Mesenchymal stem cell (in vitro differentiated cells and primary cell): ENCODE measurements at regions not wholly inside any gene's neighbourhood (a gene's known extent, or its start where the extent isn't known, plus 50 kb on each side); places are given as distances from the start of the nearest gene placed in this dataset.

Source experiments
- DNase-seq: peaks from one replicate; pipeline ENCODE4 v3.0.0-alpha.2; 2013
- H2AFZ ChIP-seq: one replicate; pipeline ENCODE4 v1.6.1; 2013; ENCODE audit warnings: low read depth, mild to moderate bottlenecking, control low read depth, inconsistent platforms, low read length, moderate library complexity
- H2AK5ac ChIP-seq: 2 replicates; pipeline ENCODE4 v1.6.1; 2013; ENCODE audit warnings: low read length, moderate library complexity, mild to moderate bottlenecking, inconsistent platforms; ENCODE audit not compliant: severe bottlenecking
- H2BK120ac ChIP-seq: one replicate; pipeline ENCODE4 v1.6.1; 2013; ENCODE audit warnings: low read depth, mild to moderate bottlenecking, inconsistent platforms, low read length, moderate library complexity
- H2BK12ac ChIP-seq, 2 experiments: one replicate each; pipeline ENCODE4 v1.6.1; 2013; ENCODE audit warnings: inconsistent platforms in 2 of 2, low read length in 2 of 2, mild to moderate bottlenecking in 2 of 2, moderate library complexity in 2 of 2, control low read depth in 1 of 2
- H2BK15ac ChIP-seq: one replicate; pipeline ENCODE4 v1.6.1; 2013; ENCODE audit warnings: mild to moderate bottlenecking, low read depth, inconsistent platforms; ENCODE audit not compliant: poor library complexity, severe bottlenecking
- H2BK5ac ChIP-seq: 2 replicates; pipeline ENCODE4 v1.6.1; 2013; ENCODE audit warnings: low read depth, mild to moderate bottlenecking, low read length, control low read depth, inconsistent platforms; ENCODE audit not compliant: poor library complexity, severe bottlenecking
- H3K14ac ChIP-seq, 2 experiments: one replicate each; pipeline ENCODE4 v1.6.1; 2013; ENCODE audit warnings: inconsistent platforms in 2 of 2, low read length in 2 of 2, control low read depth in 1 of 2, mild to moderate bottlenecking in 1 of 2, moderate library complexity in 1 of 2
- H3K18ac ChIP-seq, 2 experiments: one replicate each; pipeline ENCODE4 v1.6.1; 2013; ENCODE audit warnings: inconsistent platforms in 2 of 2, low read length in 2 of 2, control low read depth in 1 of 2, low read depth in 1 of 2, mild to moderate bottlenecking in 1 of 2
- H3K23ac ChIP-seq, 2 experiments: one replicate each; pipeline ENCODE4 v1.6.1; 2013; ENCODE audit warnings: inconsistent platforms in 2 of 2, low read length in 2 of 2, mild to moderate bottlenecking in 2 of 2, moderate library complexity in 2 of 2, control low read depth in 1 of 2
- H3K27ac ChIP-seq: 2 replicates; pipeline ENCODE4 v1.5.1; 2013; ENCODE audit warnings: mild to moderate bottlenecking, moderate library complexity, low read length, control low read depth, inconsistent platforms; ENCODE audit not compliant: poor library complexity, severe bottlenecking
- H3K27me3 ChIP-seq, 2 experiments: 2 replicates each; pipeline versions ENCODE4 v1.6.1 to v1.7.0; 2013; ENCODE audit warnings: low read length in 2 of 2, mild to moderate bottlenecking in 2 of 2, moderate library complexity in 2 of 2, control low read depth in 1 of 2, inconsistent platforms in 1 of 2; ENCODE audit not compliant: control insufficient read depth in 1 of 2, insufficient read depth in 1 of 2
- H3K36me3 ChIP-seq, 2 experiments: 2 replicates each; pipeline versions ENCODE4 v1.6.1 to v1.7.0; 2013; ENCODE audit warnings: low read length in 2 of 2, control low read depth in 1 of 2, inconsistent platforms in 1 of 2, low read depth in 1 of 2, mild to moderate bottlenecking in 1 of 2; ENCODE audit not compliant: insufficient read depth in 2 of 2, control insufficient read depth in 1 of 2
- H3K4ac ChIP-seq, 2 experiments: one replicate each; pipeline ENCODE4 v1.6.1; 2013; ENCODE audit warnings: inconsistent platforms in 2 of 2, low read length in 2 of 2, mild to moderate bottlenecking in 2 of 2, moderate library complexity in 2 of 2, control low read depth in 1 of 2, low read depth in 1 of 2
- H3K4me1 ChIP-seq: 2 replicates; pipeline ENCODE4 v1.6.1; 2013; ENCODE audit warnings: low read depth, low read length, control low read depth; ENCODE audit not compliant: control insufficient read depth, insufficient read depth
- H3K4me2 ChIP-seq: 2 replicates; pipeline ENCODE4 v1.6.1; 2013; ENCODE audit warnings: low read length, mild to moderate bottlenecking, inconsistent platforms; ENCODE audit not compliant: poor library complexity, severe bottlenecking
- H3K4me3 ChIP-seq, 2 experiments: 2 replicates each; pipeline versions ENCODE4 v1.5.1 to v1.7.0; 2013; ENCODE audit warnings: low read length in 2 of 2, mild to moderate bottlenecking in 2 of 2, control low read depth in 1 of 2, low read depth in 1 of 2; ENCODE audit not compliant: insufficient read depth in 1 of 2
- H3K79me1 ChIP-seq: replicated peaks from 2 replicates; pipeline ENCODE4 v1.6.1; 2013; ENCODE audit warnings: mild to moderate bottlenecking, control low read depth, low read length, inconsistent platforms; ENCODE audit not compliant: poor library complexity, severe bottlenecking
- H3K9ac ChIP-seq: 2 replicates; pipeline ENCODE4 v1.7.0; 2013; ENCODE audit warnings: mild to moderate bottlenecking, low read length, moderate library complexity
- H3K9me3 ChIP-seq: 2 replicates; pipeline ENCODE4 v1.7.0; 2013; ENCODE audit warnings: mild to moderate bottlenecking, low read length; ENCODE audit not compliant: control insufficient read depth
- H4K8ac ChIP-seq: one replicate; pipeline ENCODE4 v1.6.1; 2013; ENCODE audit warnings: inconsistent platforms, mild to moderate bottlenecking, low read length, moderate library complexity
- H4K91ac ChIP-seq: one replicate; pipeline ENCODE4 v1.6.1; 2013; ENCODE audit warnings: mild to moderate bottlenecking, low read length, inconsistent platforms
- WGBS: methylation state at CpG from one replicate; pipeline ENCODE4 v1.1.7; 2013; ENCODE audit warnings: mixed read lengths; 5-methylcytosine and 5-hydroxymethylcytosine counted together

DNA sequence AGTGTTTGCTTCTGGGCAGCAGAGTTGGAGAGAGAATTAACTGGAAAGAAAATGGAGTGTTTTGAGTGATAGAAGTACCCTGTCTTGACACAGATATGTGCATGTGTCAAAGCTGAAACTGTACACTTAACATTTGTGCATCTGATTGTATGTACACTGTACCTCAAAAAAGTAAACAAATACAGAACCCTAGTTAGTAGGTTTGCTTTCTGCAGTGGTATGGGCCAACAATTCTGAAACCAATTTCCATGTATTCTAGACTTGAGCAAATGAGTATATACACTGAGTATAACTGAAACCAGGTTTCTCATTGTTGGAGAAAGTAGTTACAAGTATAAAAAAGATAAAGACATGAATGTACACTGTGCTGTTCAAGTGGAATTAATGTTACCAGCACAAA is 52.4 kb downstream of the ELAPOR2 start:
- no peaks in the 10 kb centered on the region for H3K36me3 ChIP-seq
- H4K91ac ChIP-seq: no peak overlapping the region
- no peak overlapping the region for H3K23ac ChIP-seq
- no peak overlapping the region for H2AK5ac ChIP-seq
- DNase-seq: no peak
- no peak overlapping the region for H2AFZ ChIP-seq
- no peak overlapping the region for H3K27ac ChIP-seq
- H4K8ac ChIP-seq: no peak overlapping the region
- no peaks in the 10 kb centered on the region for H3K27me3 ChIP-seq
- no peak overlapping the region for H3K9ac ChIP-seq
- H3K4me2 ChIP-seq: no peak overlapping the region
- no peak overlapping the region for H2BK5ac ChIP-seq
- H3K4me1 ChIP-seq: no peaks in the 10 kb centered on the region
- H3K79me1 ChIP-seq: no peaks in the 10 kb centered on the region
- H3K14ac ChIP-seq: no peak overlapping the region
- H2BK12ac ChIP-seq: no peak overlapping the region
- H2BK120ac ChIP-seq: no peak overlapping the region
- H2BK15ac ChIP-seq: no peak overlapping the region
- no peak overlapping the region for H3K4ac ChIP-seq
- H3K4me3 ChIP-seq: no peak overlapping the region
- H3K18ac ChIP-seq: no peak overlapping the region
- H3K9me3 ChIP-seq: no peaks in the 10 kb centered on the region

DNA sequence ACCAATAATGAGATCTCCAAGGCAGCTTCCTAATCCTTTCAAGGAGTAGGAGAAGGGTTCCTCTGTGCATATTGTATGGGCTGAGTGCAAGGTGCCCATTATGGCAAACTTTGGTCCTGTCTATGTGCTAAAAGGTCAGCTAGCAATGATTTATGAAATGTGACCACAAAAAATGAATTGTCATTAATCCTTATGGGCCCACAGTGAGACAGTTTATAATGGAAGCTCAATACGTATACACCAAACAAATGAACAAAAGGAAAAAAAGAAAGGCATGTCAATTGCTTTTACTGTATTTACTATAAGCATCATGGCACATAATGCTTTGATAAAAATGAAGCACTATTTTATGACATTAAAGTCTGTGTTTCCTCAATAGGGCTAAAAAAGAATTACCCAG is 54.5 kb downstream of the ELAPOR2 start:
- H2BK12ac ChIP-seq: no peak overlapping the region
- no CpG with 5 or more reads among the region's 1 CpG for WGBS
- H2AK5ac ChIP-seq: no peak overlapping the region
- H3K4me2 ChIP-seq: no peak overlapping the region
- H3K36me3 ChIP-seq: no peaks in the 10 kb centered on the region
- no peak overlapping the region for H2BK5ac ChIP-seq
- no peaks in the 10 kb centered on the region for H3K27me3 ChIP-seq
- H2BK120ac ChIP-seq: no peak overlapping the region
- no peak for DNase-seq
- H3K4me1 ChIP-seq: no peaks in the 10 kb centered on the region
- no peak overlapping the region for H3K4ac ChIP-seq
- H3K9me3 ChIP-seq: no peaks in the 10 kb centered on the region
- no peak overlapping the region for H4K91ac ChIP-seq
- H2AFZ ChIP-seq: no peak overlapping the region
- no peak overlapping the region for H3K18ac ChIP-seq
- H2BK15ac ChIP-seq: no peak overlapping the region
- H3K27ac ChIP-seq: no peak overlapping the region
- no peak overlapping the region for H3K4me3 ChIP-seq
- no peak overlapping the region for H4K8ac ChIP-seq
- no peak overlapping the region for H3K9ac ChIP-seq
- no peak overlapping the region for H3K14ac ChIP-seq
- no peaks in the 10 kb centered on the region for H3K79me1 ChIP-seq
- H3K23ac ChIP-seq: no peak overlapping the region

DNA sequence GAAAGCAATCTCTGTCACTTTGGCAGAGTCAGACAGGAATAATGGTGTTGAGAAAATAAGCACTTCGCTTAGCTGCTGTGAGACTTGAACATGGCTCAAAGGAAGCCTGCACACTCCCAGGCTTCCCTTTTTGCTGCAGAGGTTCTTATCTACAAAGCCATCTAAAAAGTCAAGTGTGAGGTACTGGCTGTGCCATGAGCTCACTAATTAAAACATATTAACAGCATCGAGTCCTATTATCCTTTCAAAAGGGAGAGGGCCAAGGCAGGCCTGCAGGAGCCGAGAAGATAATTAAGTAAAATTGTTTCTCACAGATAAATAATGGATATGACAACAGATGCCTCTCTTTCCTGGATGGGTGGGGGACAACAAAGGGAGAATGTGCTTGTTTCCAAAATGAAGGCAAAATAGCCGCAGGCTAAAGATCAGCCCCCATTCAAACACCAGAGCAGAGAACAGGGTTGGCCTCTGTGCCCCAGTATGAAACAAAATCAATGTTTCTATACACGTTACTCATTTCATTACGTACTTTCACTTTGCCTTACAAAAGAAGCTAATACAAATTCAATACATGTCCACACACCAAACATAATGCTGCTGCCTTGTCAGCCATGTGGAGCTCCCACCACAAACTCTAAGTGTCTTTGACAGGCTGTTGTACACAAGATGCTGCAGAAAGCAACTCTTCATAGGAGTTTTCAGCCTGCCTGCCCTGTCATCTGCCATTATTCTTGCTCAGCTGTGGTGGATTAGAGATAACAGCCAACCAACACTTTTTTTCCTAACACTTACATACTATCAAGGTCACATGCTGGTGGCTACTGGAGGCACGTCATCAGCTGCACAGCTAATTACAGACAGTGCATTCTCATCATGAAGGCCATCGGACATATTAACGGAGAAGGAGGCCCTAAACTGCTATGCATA is 55.3 kb downstream of the ELAPOR2 start:
- Histone ChIP-seq H3K4ac (no peak overlapping the region), H3K4me3 (peak overlapping the region in 1 of 2 experiments; percentile 17), H2BK5ac (no peak overlapping the region), H3K4me1 (no peaks in the 10 kb centered on the region), H3K36me3 (no peaks in the 10 kb centered on the region), H2BK15ac (no peak overlapping the region), H4K91ac (no peak overlapping the region), H3K18ac (no peak overlapping the region), H3K9me3 (no peaks in the 10 kb centered on the region), H3K23ac (no peak overlapping the region), H2BK12ac (no peak overlapping the region), H2AFZ (no peak overlapping the region), H3K27ac (no peak overlapping the region), H2BK120ac (no peak overlapping the region), H3K79me1 (no peaks in the 10 kb centered on the region), H3K14ac (no peak overlapping the region), H3K27me3 (no peaks in the 10 kb centered on the region), H4K8ac (no peak overlapping the region), H2AK5ac (no peak overlapping the region), H3K9ac (peak overlapping the region; percentile 53), H3K4me2 (no peak overlapping the region)
- 67% methylated on average over 8 of the region's 9 CpGs for WGBS
- DNase-seq: peak; percentile 38

DNA sequence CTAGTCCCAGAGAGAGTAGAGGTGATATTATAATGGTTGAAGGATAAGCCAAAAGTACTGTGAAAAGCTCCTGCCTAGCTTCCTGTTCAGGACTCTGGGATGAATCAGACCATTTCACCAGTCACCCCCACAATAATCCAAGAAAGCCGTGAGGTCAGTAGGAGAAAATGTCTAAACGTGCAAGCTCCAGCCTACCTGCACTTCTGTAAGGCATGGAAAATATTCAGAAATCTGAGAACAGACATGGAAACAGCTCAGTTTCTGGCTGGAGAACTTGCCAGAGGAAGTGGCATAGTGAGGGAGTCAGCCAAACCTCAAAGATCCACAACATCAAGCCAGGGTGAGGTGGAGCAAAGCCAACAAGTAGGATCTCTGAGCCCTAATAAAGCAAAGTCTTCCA is 58.2 kb downstream of the ELAPOR2 start:
- Histone ChIP-seq H4K8ac (no peak overlapping the region), H3K4me3 (peak overlapping the region in 1 of 2 experiments; percentile 3), H3K27ac (no peak overlapping the region), H3K4me2 (no peak overlapping the region), H3K9me3 (no peaks in the 10 kb centered on the region), H3K23ac (no peak overlapping the region), H3K18ac (no peak overlapping the region), H2BK5ac (no peak overlapping the region), H3K4me1 (no peaks in the 10 kb centered on the region), H2BK15ac (no peak overlapping the region), H2BK12ac (no peak overlapping the region), H4K91ac (no peak overlapping the region), H3K4ac (no peak overlapping the region), H3K27me3 (no peaks in the 10 kb centered on the region), H3K79me1 (no peaks in the 10 kb centered on the region), H2BK120ac (no peak overlapping the region), H2AFZ (no peak overlapping the region), H3K36me3 (no peaks in the 10 kb centered on the region), H3K9ac (peak overlapping the region; percentile 25), H2AK5ac (no peak overlapping the region), H3K14ac (no peak overlapping the region)
- peak; percentile 22 for DNase-seq
- 54% methylated on average over 2 of the region's 2 CpGs for WGBS
